HG03139 (cell line): ENCODE measurements at regions not wholly inside any gene's neighbourhood (a gene's known extent, or its start where the extent isn't known, plus 50 kb on each side); places are given as distances from the start of the nearest gene placed in this dataset.

Experiments
- ATAC-seq: cut with Tn5 transposase; IDR thresholded peaks from one replicate; pipeline ENCODE4 v1.9.1; 2021; ENCODE audit not compliant: unreplicated experiment

GRCh38 chr10:36704124-36704523 lies 421.3 kb upstream of the ANKRD30A start:
- ATAC-seq: no peak

- ATAC-seq: no peak
Observed at GRCh38 chr10:36703179-36703578, 422.2 kb upstream of the ANKRD30A start.

GRCh38 chr10:36700123-36700522 lies 425.3 kb upstream of the ANKRD30A start:
- no peak for ATAC-seq

DNA sequence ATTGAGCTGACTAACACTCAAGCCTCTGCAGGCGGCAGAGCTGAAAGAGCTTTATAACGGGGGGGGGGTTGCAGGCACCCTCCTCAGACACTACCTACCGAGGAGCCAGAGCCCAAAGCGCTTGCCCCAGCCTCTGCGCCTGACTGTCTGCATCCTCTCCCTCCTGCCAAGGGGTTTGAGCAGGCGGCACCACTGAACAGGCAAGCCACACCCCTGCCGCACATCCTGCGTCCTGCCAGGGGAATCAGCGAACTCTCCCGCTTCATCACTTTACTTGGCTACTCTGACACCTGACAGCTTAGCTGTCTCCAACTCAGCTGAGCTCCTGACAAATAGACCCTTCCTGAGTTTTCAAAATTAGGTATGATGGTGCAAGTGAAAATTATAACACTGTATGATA lies 432.6 kb upstream of the ANKRD30A start:
- ATAC-seq: no peak

DNA sequence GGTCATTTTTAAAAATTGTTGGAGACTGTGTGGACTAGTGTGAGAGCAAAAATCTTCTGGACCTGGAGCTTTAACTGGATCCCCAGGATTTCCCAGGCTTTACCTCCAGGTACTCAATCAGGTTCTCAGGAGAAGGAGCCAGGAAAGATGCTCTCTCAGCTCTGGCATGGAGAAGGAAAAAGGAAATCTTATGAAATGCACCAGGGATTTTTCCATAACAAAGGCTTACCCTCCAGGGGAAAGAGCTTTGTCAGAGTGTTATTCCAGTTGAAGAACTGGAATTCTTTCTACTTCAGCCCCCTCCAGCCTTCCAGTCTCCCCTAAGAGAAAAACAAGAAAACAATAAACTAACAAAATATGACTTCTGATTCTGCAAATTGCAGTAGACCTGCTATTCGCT lies 436.7 kb upstream of the ANKRD30A start:
- ATAC-seq: no peak

GRCh38 chr10:36683421-36683820 lies 442.0 kb upstream of the ANKRD30A start:
- ATAC-seq: no peak

DNA sequence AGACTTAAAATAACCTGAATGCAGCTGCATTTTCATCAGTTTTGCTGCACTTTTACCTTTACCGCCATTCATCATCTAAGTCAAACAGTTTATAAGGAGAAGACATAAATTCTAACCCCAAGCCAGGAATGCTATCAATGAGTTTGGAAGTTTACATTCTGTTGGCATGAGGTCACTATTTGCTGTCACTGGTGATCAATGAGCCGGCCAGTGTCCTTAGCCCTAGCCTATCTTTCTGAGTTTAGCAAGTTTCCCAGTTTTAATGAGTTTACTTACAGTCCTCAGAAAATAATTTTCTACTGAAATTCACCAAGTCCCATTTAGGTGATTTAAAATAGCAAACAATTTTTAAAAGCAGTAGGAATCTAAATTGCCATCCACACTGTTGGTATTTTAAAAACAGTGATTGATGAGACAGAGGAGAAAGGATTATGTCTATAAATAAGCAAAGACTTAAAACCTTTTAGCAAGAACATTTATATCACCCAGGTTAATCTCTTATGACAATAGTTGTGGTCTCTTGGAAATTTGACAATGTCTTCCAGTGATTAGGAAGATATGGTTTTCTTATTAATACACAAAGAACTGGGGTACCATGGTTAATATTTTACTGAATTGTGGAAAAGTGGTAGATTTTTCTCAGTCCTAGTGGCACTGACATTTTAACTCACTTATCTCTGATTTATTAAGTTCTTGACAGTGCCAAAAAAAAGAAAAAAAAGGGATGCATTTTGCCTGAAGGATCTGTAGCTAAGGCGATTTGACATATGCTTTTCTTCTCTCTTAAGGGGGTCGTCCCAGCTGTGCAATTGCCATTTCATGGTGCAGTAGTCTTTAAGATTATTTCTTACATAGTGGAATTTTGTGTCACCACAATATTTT lies 443.4 kb upstream of the ANKRD30A start:
- ATAC-seq: no peak

DNA sequence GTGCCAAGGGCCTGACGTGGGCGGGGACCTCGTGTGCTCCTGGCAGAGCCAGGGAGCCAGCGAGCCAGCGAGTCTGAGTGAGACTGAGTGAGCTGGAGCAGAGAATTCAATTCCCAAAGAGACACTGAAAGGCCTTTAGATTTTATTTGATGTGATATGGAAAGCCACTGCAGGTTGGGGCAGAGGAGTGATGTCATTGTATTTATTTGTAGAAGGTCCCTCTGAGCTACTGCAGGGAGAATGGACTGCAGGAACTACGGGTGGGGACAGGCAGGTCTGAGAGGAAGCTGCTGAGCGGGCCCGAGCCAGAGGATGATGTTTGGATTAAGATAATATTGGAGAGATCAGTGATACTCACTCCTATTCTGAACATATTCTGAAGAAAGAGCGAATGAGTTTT lies 445.8 kb upstream of the ANKRD30A start:
- no peak for ATAC-seq

- no peak for ATAC-seq
Observed at GRCh38 chr10:36677431-36677768, 448.0 kb upstream of the ANKRD30A start.

DNA sequence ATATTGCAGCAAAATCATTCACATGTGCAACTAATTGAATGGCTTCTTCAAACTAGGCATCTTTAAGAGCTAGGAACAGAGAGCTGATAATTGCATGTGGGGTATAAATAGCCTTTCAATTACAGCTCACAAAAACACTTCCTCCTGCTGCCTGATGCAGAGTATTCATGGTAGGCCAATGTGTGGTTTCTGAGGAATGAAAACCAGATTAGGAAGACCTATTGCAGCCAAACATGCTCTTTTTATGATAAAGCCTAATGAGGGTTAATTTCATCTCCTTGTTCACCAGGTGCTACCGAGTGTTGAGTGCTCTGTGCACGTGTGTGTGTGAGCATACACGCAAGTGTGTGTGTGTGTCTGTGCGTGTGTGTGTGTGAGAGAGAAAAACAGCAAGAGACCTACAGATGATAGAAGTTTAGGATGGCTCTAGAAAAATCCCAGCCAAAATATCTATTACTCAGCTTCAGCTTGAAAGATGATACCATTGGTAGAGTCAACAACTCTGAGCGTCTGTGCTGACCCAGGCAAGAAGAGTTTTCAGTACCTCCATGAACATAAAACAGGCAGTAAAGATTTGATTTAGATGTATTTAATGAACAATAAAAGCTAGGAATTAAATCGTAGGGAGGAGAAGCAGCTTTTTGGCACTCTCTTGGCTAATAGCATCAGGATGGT lies 448.5 kb upstream of the ANKRD30A start:
- ATAC-seq: no peak

DNA sequence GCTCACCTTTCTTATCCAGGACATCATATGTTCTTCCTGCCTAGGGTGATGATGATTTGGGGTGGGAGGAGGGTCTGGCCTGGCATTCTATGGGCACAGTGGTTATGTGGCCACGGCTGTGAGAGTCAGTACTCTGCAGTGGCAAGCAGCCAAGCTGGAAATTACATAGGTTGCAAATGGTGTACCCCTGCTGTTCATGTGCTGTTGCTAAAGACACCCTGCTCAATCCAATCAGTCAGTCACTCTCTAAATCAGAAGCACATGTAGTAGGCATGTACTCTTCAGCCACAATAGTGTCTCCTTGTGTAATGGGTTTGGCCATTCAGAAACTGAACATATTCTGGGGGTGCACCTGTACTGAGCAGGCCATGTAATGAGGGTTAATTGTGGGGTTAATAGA lies 449.1 kb upstream of the ANKRD30A start:
- ATAC-seq: no peak

- ATAC-seq: no peak
Observed at GRCh38 chr10:36675458-36675880, 449.9 kb upstream of the ANKRD30A start.

- no peak for ATAC-seq
Observed at GRCh38 chr10:36671607-36672006, 453.8 kb upstream of the ANKRD30A start.

DNA sequence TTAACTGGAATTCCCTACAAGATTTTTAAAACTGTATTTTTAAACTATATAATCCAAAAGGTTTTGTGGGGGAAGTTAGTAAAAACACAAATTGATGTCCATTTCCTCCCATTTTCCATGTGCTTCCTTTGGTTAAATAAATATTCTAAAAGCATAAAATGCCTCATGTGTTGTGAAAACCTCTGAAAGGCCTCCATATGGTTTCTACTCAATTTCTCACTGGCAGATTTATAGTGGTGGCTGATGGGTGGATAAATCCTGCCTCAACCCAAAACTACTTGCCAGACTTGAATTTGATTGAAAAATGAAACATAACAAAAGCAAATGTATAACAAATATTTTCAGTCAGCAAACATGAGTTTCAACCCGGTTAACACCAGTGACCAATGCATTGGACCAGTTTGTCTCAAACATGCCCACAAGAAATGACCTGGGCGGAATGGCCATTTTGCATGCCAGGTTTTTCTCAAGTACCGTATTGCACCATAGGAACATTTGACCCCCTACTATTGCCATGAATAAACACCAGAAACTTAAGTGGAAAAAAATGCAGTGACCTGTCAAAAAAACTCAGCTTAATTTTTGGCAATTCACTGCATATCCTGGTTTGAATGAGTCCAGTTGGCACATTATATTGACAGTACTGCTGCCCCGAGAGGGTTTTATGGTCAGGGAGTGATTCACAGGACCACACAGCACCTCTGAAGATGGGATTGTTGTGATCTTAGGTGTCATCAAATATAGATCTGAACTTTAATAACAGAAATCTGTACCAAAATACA lies 454.6 kb upstream of the ANKRD30A start:
- ATAC-seq: no peak

GRCh38 chr10:36669615-36670352 lies 455.6 kb upstream of the ANKRD30A start:
- no peak for ATAC-seq

GRCh38 chr10:36666451-36666850 lies 458.9 kb upstream of the ANKRD30A start:
- no peak for ATAC-seq

DNA sequence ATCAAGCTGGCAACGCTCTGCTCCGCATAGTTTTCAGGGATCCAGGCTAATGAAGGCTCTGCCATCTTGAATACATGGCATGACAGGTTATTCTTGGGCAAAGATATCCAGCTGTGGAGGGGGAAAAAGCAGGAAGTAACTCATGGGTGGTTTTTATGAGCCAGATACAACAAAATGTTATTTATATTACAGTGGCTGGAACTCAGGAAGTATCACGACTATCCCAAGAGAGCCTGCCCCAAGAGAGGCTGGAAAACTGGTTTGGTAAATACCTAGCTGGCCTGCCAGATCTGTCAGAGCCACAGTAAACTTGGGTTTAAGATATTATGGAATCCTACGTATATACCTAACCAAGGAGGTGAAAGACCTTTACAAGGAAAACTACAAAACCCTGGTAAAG lies 462.8 kb upstream of the ANKRD30A start:
- no peak for ATAC-seq

DNA sequence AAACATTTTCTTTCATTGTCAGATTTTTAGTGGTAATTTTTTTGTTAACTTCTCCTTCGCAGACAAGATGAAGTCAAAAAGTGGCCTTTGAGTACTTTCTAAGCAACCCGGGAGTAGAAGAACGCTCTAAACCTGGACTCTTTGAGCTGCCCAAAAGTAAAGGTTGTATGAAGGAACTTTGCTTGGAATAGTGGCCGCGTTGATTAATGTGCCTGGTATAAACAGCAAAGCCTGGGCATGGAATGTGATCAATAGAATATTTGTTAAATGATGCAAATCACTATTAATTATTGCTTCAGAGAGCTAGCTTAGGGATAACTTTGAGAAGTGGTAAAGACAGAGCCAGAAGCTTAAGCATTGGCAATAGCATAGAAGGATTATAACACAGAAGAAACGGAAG lies 475.1 kb upstream of the ANKRD30A start:
- ATAC-seq: no peak

GRCh38 chr10:36647540-36647939 lies 477.9 kb upstream of the ANKRD30A start:
- no peak for ATAC-seq

DNA sequence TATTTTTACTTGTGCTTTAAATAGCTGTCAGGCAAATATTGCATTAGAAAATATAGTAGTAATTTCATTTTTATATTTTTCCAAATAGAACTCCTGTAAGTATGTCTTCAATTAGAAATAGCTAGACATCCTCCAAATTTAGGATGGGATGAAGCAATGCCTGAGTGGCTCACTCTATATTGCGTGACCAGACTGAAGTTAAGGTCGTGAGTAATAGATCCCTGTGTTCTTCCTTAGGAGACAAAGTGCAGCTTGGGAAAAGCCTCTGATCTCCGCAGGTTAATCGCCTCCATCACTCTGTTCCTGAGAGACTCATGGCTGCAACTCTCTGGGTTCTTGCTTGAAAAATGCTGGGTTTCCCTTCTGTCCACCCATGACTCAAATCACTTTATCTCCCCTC lies 484.8 kb upstream of the ANKRD30A start:
- ATAC-seq: no peak
